Mesenchymal stem cell (in vitro differentiated cells and primary cell): ENCODE measurements at regions not wholly inside any gene's neighbourhood (a gene's known extent, or its start where the extent isn't known, plus 50 kb on each side); places are given as distances from the start of the nearest gene placed in this dataset.

Experiments used
- DNase-seq: peaks from one replicate; pipeline ENCODE4 v3.0.0-alpha.2; 2013
- H2AFZ ChIP-seq: one replicate; pipeline ENCODE4 v1.6.1; 2013; ENCODE audit warnings: low read depth, mild to moderate bottlenecking, control low read depth, inconsistent platforms, low read length, moderate library complexity
- H2AK5ac ChIP-seq: 2 replicates; pipeline ENCODE4 v1.6.1; 2013; ENCODE audit warnings: low read length, moderate library complexity, mild to moderate bottlenecking, inconsistent platforms; ENCODE audit not compliant: severe bottlenecking
- H2BK120ac ChIP-seq: one replicate; pipeline ENCODE4 v1.6.1; 2013; ENCODE audit warnings: low read depth, mild to moderate bottlenecking, inconsistent platforms, low read length, moderate library complexity
- H2BK12ac ChIP-seq, 2 experiments: one replicate each; pipeline ENCODE4 v1.6.1; 2013; ENCODE audit warnings: inconsistent platforms in 2 of 2, low read length in 2 of 2, mild to moderate bottlenecking in 2 of 2, moderate library complexity in 2 of 2, control low read depth in 1 of 2
- H2BK15ac ChIP-seq: one replicate; pipeline ENCODE4 v1.6.1; 2013; ENCODE audit warnings: mild to moderate bottlenecking, low read depth, inconsistent platforms; ENCODE audit not compliant: poor library complexity, severe bottlenecking
- H2BK5ac ChIP-seq: 2 replicates; pipeline ENCODE4 v1.6.1; 2013; ENCODE audit warnings: low read depth, mild to moderate bottlenecking, low read length, control low read depth, inconsistent platforms; ENCODE audit not compliant: poor library complexity, severe bottlenecking
- H3K14ac ChIP-seq, 2 experiments: one replicate each; pipeline ENCODE4 v1.6.1; 2013; ENCODE audit warnings: inconsistent platforms in 2 of 2, low read length in 2 of 2, control low read depth in 1 of 2, mild to moderate bottlenecking in 1 of 2, moderate library complexity in 1 of 2
- H3K18ac ChIP-seq, 2 experiments: one replicate each; pipeline ENCODE4 v1.6.1; 2013; ENCODE audit warnings: inconsistent platforms in 2 of 2, low read length in 2 of 2, control low read depth in 1 of 2, low read depth in 1 of 2, mild to moderate bottlenecking in 1 of 2
- H3K23ac ChIP-seq, 2 experiments: one replicate each; pipeline ENCODE4 v1.6.1; 2013; ENCODE audit warnings: inconsistent platforms in 2 of 2, low read length in 2 of 2, mild to moderate bottlenecking in 2 of 2, moderate library complexity in 2 of 2, control low read depth in 1 of 2
- H3K27ac ChIP-seq: 2 replicates; pipeline ENCODE4 v1.5.1; 2013; ENCODE audit warnings: mild to moderate bottlenecking, moderate library complexity, low read length, control low read depth, inconsistent platforms; ENCODE audit not compliant: poor library complexity, severe bottlenecking
- H3K27me3 ChIP-seq, 2 experiments: 2 replicates each; pipeline versions ENCODE4 v1.6.1 to v1.7.0; 2013; ENCODE audit warnings: low read length in 2 of 2, mild to moderate bottlenecking in 2 of 2, moderate library complexity in 2 of 2, control low read depth in 1 of 2, inconsistent platforms in 1 of 2; ENCODE audit not compliant: control insufficient read depth in 1 of 2, insufficient read depth in 1 of 2
- H3K36me3 ChIP-seq, 2 experiments: 2 replicates each; pipeline versions ENCODE4 v1.6.1 to v1.7.0; 2013; ENCODE audit warnings: low read length in 2 of 2, control low read depth in 1 of 2, inconsistent platforms in 1 of 2, low read depth in 1 of 2, mild to moderate bottlenecking in 1 of 2; ENCODE audit not compliant: insufficient read depth in 2 of 2, control insufficient read depth in 1 of 2
- H3K4ac ChIP-seq, 2 experiments: one replicate each; pipeline ENCODE4 v1.6.1; 2013; ENCODE audit warnings: inconsistent platforms in 2 of 2, low read length in 2 of 2, mild to moderate bottlenecking in 2 of 2, moderate library complexity in 2 of 2, control low read depth in 1 of 2, low read depth in 1 of 2
- H3K4me1 ChIP-seq: 2 replicates; pipeline ENCODE4 v1.6.1; 2013; ENCODE audit warnings: low read depth, low read length, control low read depth; ENCODE audit not compliant: control insufficient read depth, insufficient read depth
- H3K4me2 ChIP-seq: 2 replicates; pipeline ENCODE4 v1.6.1; 2013; ENCODE audit warnings: low read length, mild to moderate bottlenecking, inconsistent platforms; ENCODE audit not compliant: poor library complexity, severe bottlenecking
- H3K4me3 ChIP-seq, 2 experiments: 2 replicates each; pipeline versions ENCODE4 v1.5.1 to v1.7.0; 2013; ENCODE audit warnings: low read length in 2 of 2, mild to moderate bottlenecking in 2 of 2, control low read depth in 1 of 2, low read depth in 1 of 2; ENCODE audit not compliant: insufficient read depth in 1 of 2
- H3K79me1 ChIP-seq: replicated peaks from 2 replicates; pipeline ENCODE4 v1.6.1; 2013; ENCODE audit warnings: mild to moderate bottlenecking, control low read depth, low read length, inconsistent platforms; ENCODE audit not compliant: poor library complexity, severe bottlenecking
- H3K9ac ChIP-seq: 2 replicates; pipeline ENCODE4 v1.7.0; 2013; ENCODE audit warnings: mild to moderate bottlenecking, low read length, moderate library complexity
- H3K9me3 ChIP-seq: 2 replicates; pipeline ENCODE4 v1.7.0; 2013; ENCODE audit warnings: mild to moderate bottlenecking, low read length; ENCODE audit not compliant: control insufficient read depth
- H4K8ac ChIP-seq: one replicate; pipeline ENCODE4 v1.6.1; 2013; ENCODE audit warnings: inconsistent platforms, mild to moderate bottlenecking, low read length, moderate library complexity
- H4K91ac ChIP-seq: one replicate; pipeline ENCODE4 v1.6.1; 2013; ENCODE audit warnings: mild to moderate bottlenecking, low read length, inconsistent platforms
- WGBS: methylation state at CpG from one replicate; pipeline ENCODE4 v1.1.7; 2013; ENCODE audit warnings: mixed read lengths; 5-methylcytosine and 5-hydroxymethylcytosine counted together

- H4K91ac ChIP-seq = no peak overlapping the region
- H3K79me1 ChIP-seq = no peaks in the 10 kb centered on the region
- no peak overlapping the region for H3K9ac ChIP-seq
- no peak overlapping the region for H2BK15ac ChIP-seq
- no peak overlapping the region for H3K14ac ChIP-seq
- no peaks in the 10 kb centered on the region for H3K9me3 ChIP-seq
- no peak for DNase-seq
- H2AFZ ChIP-seq = no peak overlapping the region
- H3K27me3 ChIP-seq = no peaks in the 10 kb centered on the region
- no peaks in the 10 kb centered on the region for H3K36me3 ChIP-seq
- no peak overlapping the region for H3K18ac ChIP-seq
- no peaks in the 10 kb centered on the region for H3K4me1 ChIP-seq
- WGBS = 100% methylated on average over 4 of the region's 5 CpGs
- H2AK5ac ChIP-seq = no peak overlapping the region
- H3K27ac ChIP-seq = no peak overlapping the region
- H2BK120ac ChIP-seq = no peak overlapping the region
- no peak overlapping the region for H2BK12ac ChIP-seq
- H3K23ac ChIP-seq = no peak overlapping the region
- H3K4me2 ChIP-seq = no peak overlapping the region
- no peak overlapping the region for H3K4ac ChIP-seq
- H2BK5ac ChIP-seq = no peak overlapping the region
- no peak overlapping the region for H4K8ac ChIP-seq
- H3K4me3 ChIP-seq = no peak overlapping the region
Observed at GRCh38 chr1:82893712-82894470, 1093.2 kb downstream of the ADGRL2 start.

- Histone ChIP-seq H3K4me2 (no peak overlapping the region), H2AK5ac (no peak overlapping the region), H3K27me3 (no peaks in the 10 kb centered on the region), H2AFZ (no peak overlapping the region), H3K4me1 (no peaks in the 10 kb centered on the region), H3K79me1 (no peaks in the 10 kb centered on the region), H4K8ac (no peak overlapping the region), H2BK5ac (no peak overlapping the region), H3K27ac (no peak overlapping the region), H3K18ac (no peak overlapping the region), H3K36me3 (no peaks in the 10 kb centered on the region), H3K4ac (no peak overlapping the region), H3K9me3 (no peaks in the 10 kb centered on the region), H3K4me3 (no peak overlapping the region), H3K14ac (no peak overlapping the region), H2BK15ac (no peak overlapping the region), H4K91ac (no peak overlapping the region), H3K23ac (no peak overlapping the region), H3K9ac (no peak overlapping the region), H2BK120ac (no peak overlapping the region), H2BK12ac (no peak overlapping the region)
- no peak for DNase-seq
- 80% methylated on average over 3 of the region's 3 CpGs for WGBS
Observed at GRCh38 chr1:82880506-82880905, 1079.8 kb downstream of the ADGRL2 start.

- Histone ChIP-seq H2BK15ac (no peak overlapping the region), H2AK5ac (no peak overlapping the region), H3K9me3 (no peaks in the 10 kb centered on the region), H2BK5ac (no peak overlapping the region), H3K9ac (no peak overlapping the region), H3K14ac (no peak overlapping the region), H2BK120ac (no peak overlapping the region), H3K36me3 (no peaks in the 10 kb centered on the region), H3K4ac (no peak overlapping the region), H4K91ac (no peak overlapping the region), H3K18ac (no peak overlapping the region), H3K4me1 (no peaks in the 10 kb centered on the region), H3K4me3 (no peak overlapping the region), H3K27ac (no peak overlapping the region), H2AFZ (no peak overlapping the region), H3K23ac (no peak overlapping the region), H3K4me2 (no peak overlapping the region), H3K79me1 (no peaks in the 10 kb centered on the region), H4K8ac (no peak overlapping the region), H2BK12ac (no peak overlapping the region), H3K27me3 (no peaks in the 10 kb centered on the region)
- peak; percentile 4 for DNase-seq
- 17% methylated on average over 3 of the region's 4 CpGs for WGBS
Observed at GRCh38 chr1:82879701-82880305, 1079.1 kb downstream of the ADGRL2 start.

DNA sequence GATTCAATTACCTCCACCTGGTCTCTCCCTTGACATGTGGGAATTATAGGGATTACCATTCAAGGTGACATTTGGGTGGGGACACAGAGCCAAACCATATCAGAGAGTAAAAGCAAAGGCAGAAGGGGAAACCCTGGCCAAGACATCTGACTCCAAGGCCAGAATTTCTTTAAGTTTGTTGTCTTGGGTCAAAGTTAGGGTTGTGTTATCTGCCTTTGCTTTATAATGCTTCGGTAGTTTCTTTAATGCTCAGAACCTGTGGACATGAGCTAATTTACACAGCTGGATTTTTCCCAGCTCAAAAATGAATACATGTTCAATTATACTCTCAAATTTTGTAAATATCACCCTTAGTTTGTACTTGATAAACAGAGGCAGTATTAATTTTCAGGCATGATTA, 1074.4 kb downstream of the ADGRL2 start:
- no peaks in the 10 kb centered on the region for H3K4me1 ChIP-seq
- no peak overlapping the region for H3K18ac ChIP-seq
- H4K8ac ChIP-seq = no peak overlapping the region
- no peak overlapping the region for H3K4me2 ChIP-seq
- H3K36me3 ChIP-seq = no peaks in the 10 kb centered on the region
- H3K4me3 ChIP-seq = no peak overlapping the region
- H2AFZ ChIP-seq = no peak overlapping the region
- WGBS = no CpG with 5 or more reads among the region's 1 CpG
- no peak overlapping the region for H2AK5ac ChIP-seq
- DNase-seq = no peak
- no peak overlapping the region for H2BK12ac ChIP-seq
- H4K91ac ChIP-seq = no peak overlapping the region
- H3K23ac ChIP-seq = no peak overlapping the region
- H2BK5ac ChIP-seq = no peak overlapping the region
- H3K9ac ChIP-seq = no peak overlapping the region
- H3K79me1 ChIP-seq = no peaks in the 10 kb centered on the region
- no peak overlapping the region for H2BK15ac ChIP-seq
- H3K27ac ChIP-seq = no peak overlapping the region
- H3K14ac ChIP-seq = no peak overlapping the region
- H3K4ac ChIP-seq = no peak overlapping the region
- H3K27me3 ChIP-seq = no peaks in the 10 kb centered on the region
- no peak overlapping the region for H2BK120ac ChIP-seq
- no peaks in the 10 kb centered on the region for H3K9me3 ChIP-seq
